Hepatocyte (in vitro differentiated cells): ENCODE measurements at regions not wholly inside any gene's neighbourhood (a gene's known extent, or its start where the extent isn't known, plus 50 kb on each side); places are given as distances from the start of the nearest gene placed in this dataset.

Source experiments
- CTCF ChIP-seq: fragments of 200-600 bp; sonication (generic); IDR thresholded peaks from 2 replicates; pipeline ENCODE4 v1.5.1; 2016; ENCODE audit warnings: antibody characterized with exemption, mild to moderate bottlenecking; ENCODE audit not compliant: poor library complexity
- EZH2 ChIP-seq: fragments of 200-600 bp; sonication (generic); IDR thresholded peaks from 2 replicates; pipeline ENCODE4 v1.6.1; 2016; ENCODE audit warnings: antibody characterized with exemption, mild to moderate bottlenecking, borderline replicate concordance

DNA sequence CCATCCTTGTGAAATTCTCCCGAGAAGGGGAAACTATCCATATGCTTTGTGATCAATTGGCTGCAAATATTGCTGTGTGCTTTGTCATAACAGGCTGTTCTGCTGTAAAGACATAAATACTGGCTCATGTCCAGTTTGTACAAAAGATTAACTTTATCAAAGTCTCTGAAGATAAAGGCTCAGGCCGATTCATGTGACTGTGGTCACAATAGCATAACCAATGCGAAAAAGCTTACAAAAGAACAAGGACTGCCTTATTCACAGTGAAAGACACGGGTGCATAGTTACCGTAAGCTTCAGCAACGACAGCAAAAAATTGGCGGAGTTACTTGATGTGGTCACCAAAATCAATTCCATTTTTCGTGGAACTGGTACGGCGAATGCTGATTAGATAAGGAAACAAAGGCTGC lies 173.6 kb upstream of the CHRM3 start:
- TF ChIP-seq CTCF (no peak), EZH2 (no peak)
